Memory B cell (primary cell): ENCODE measurements at regions not wholly inside any gene's neighbourhood (a gene's known extent, or its start where the extent isn't known, plus 50 kb on each side); places are given as distances from the start of the nearest gene placed in this dataset.

Experiments used
- ATAC-seq: fragments of 150-1000 bp; cut with Tn5 transposase; 2 replicates; pipeline ENCODE4 v1.10.0; 2021; ENCODE audit warnings: low read depth, mild to moderate bottlenecking, moderate library complexity
- DNase-seq, 2 donors: peaks; one replicate each; pipeline ENCODE4 v3.0.0; 2022; ENCODE audit warnings: low spot score in 2 of 2
- H3K27ac Mint-ChIP-seq: one replicate; pipeline ENCODE4 v1.8.0; 2022; ENCODE audit warnings: mild to moderate bottlenecking, moderate library complexity, mixed read lengths
- H3K27me3 Mint-ChIP-seq: one replicate; pipeline ENCODE4 v1.8.0; 2022; ENCODE audit warnings: mixed read lengths
- H3K36me3 Mint-ChIP-seq: one replicate; pipeline ENCODE4 v1.8.0; 2022; ENCODE audit warnings: mild to moderate bottlenecking, mixed read lengths
- H3K4me1 Mint-ChIP-seq: one replicate; pipeline ENCODE4 v1.8.0; 2022; ENCODE audit warnings: mixed read lengths
- H3K4me3 Mint-ChIP-seq: one replicate; pipeline ENCODE4 v1.8.0; 2022; ENCODE audit warnings: mild to moderate bottlenecking, moderate library complexity, mixed read lengths
- H3K9me3 Mint-ChIP-seq: one replicate; pipeline ENCODE4 v1.8.0; 2022; ENCODE audit warnings: mixed read lengths

GRCh38 chr11:116132273-116132978, 628.2 kb upstream of the CADM1 start:
- H3K4me1 Mint-ChIP-seq: no peaks in the 10 kb centered on the region
- H3K36me3 Mint-ChIP-seq: no peaks in the 10 kb centered on the region
- H3K27me3 Mint-ChIP-seq: no peaks in the 10 kb centered on the region
- DNase-seq (no peak), ATAC-seq (no peak)
- no peak overlapping the region for H3K4me3 Mint-ChIP-seq
- H3K27ac Mint-ChIP-seq: no peak overlapping the region
- no peaks in the 10 kb centered on the region for H3K9me3 Mint-ChIP-seq

- ATAC-seq (no peak), DNase-seq (no peak)
- peaks cover 2% of the 10 kb centered on the region for H3K27me3 Mint-ChIP-seq
- no peaks in the 10 kb centered on the region for H3K9me3 Mint-ChIP-seq
- no peaks in the 10 kb centered on the region for H3K4me1 Mint-ChIP-seq
- no peaks in the 10 kb centered on the region for H3K36me3 Mint-ChIP-seq
- no peak overlapping the region for H3K4me3 Mint-ChIP-seq
- no peak overlapping the region for H3K27ac Mint-ChIP-seq
These were observed 625.9 kb upstream of the CADM1 start for GRCh38 chr11:116130122-116130521.

GRCh38 chr11:116129456-116129855, 625.2 kb upstream of the CADM1 start:
- Mint-ChIP-seq H3K27me3 (peaks cover 2% of the 10 kb centered on the region), H3K9me3 (no peaks in the 10 kb centered on the region), H3K27ac (no peak overlapping the region), H3K36me3 (no peaks in the 10 kb centered on the region), H3K4me1 (no peaks in the 10 kb centered on the region), H3K4me3 (no peak overlapping the region)
- DNase-seq (no peak), ATAC-seq (no peak)

- Mint-ChIP-seq H3K9me3 (no peaks in the 10 kb centered on the region), H3K27me3 (peaks cover 2% of the 10 kb centered on the region)
- ATAC-seq: no peak
These were observed 622.3 kb upstream of the CADM1 start for GRCh38 chr11:116126562-116126961.

GRCh38 chr11:116124922-116125714, 620.9 kb upstream of the CADM1 start:
- DNase-seq (no peak), ATAC-seq (no peak)
- Mint-ChIP-seq H3K27ac (no peak overlapping the region), H3K9me3 (no peaks in the 10 kb centered on the region), H3K4me1 (no peaks in the 10 kb centered on the region), H3K36me3 (no peaks in the 10 kb centered on the region), H3K27me3 (peaks cover 2% of the 10 kb centered on the region), H3K4me3 (no peak overlapping the region)

More at GRCh38 chr11:116126562-116126961, 622.3 kb upstream of the CADM1 start:
- no peak overlapping the region for H3K4me3 Mint-ChIP-seq
- no peak overlapping the region for H3K27ac Mint-ChIP-seq
- DNase-seq: no peak
- H3K4me1 Mint-ChIP-seq: no peaks in the 10 kb centered on the region
- no peaks in the 10 kb centered on the region for H3K36me3 Mint-ChIP-seq

GRCh38 chr11:116123739-116124138, 619.5 kb upstream of the CADM1 start:
- Mint-ChIP-seq H3K36me3 (no peaks in the 10 kb centered on the region), H3K27me3 (peaks cover 5% of the 10 kb centered on the region), H3K4me3 (no peak overlapping the region), H3K27ac (no peak overlapping the region), H3K9me3 (peaks cover 2% of the 10 kb centered on the region), H3K4me1 (no peaks in the 10 kb centered on the region)
- ATAC-seq (no peak), DNase-seq (no peak)

- ATAC-seq (no peak), DNase-seq (no peak)
- Mint-ChIP-seq H3K36me3 (no peaks in the 10 kb centered on the region), H3K9me3 (peaks cover 2% of the 10 kb centered on the region), H3K4me3 (no peak overlapping the region), H3K27ac (no peak overlapping the region), H3K27me3 (peaks cover 11% of the 10 kb centered on the region), H3K4me1 (no peaks in the 10 kb centered on the region)
These were observed 618.7 kb upstream of the CADM1 start for GRCh38 chr11:116122697-116123472.

- H3K9me3 Mint-ChIP-seq: peaks cover 2% of the 10 kb centered on the region
- no peak overlapping the region for H3K27ac Mint-ChIP-seq
- H3K4me3 Mint-ChIP-seq: no peak overlapping the region
- DNase-seq (no peak), ATAC-seq (no peak)
- peaks cover 10% of the 10 kb centered on the region for H3K27me3 Mint-ChIP-seq
- H3K36me3 Mint-ChIP-seq: no peaks in the 10 kb centered on the region
- no peaks in the 10 kb centered on the region for H3K4me1 Mint-ChIP-seq
These were observed 614.9 kb upstream of the CADM1 start for GRCh38 chr11:116119158-116119557.

GRCh38 chr11:116118138-116118470, 613.9 kb upstream of the CADM1 start:
- Mint-ChIP-seq H3K27me3 (peaks cover 12% of the 10 kb centered on the region), H3K9me3 (peaks cover 4% of the 10 kb centered on the region), H3K4me1 (no peaks in the 10 kb centered on the region), H3K4me3 (no peak overlapping the region), H3K36me3 (no peaks in the 10 kb centered on the region), H3K27ac (no peak overlapping the region)
- DNase-seq: no peak
- ATAC-seq: no peak

- no peak for ATAC-seq
- H3K4me1 Mint-ChIP-seq: no peaks in the 10 kb centered on the region
- no peak overlapping the region for H3K4me3 Mint-ChIP-seq
- no peaks in the 10 kb centered on the region for H3K36me3 Mint-ChIP-seq
- H3K27me3 Mint-ChIP-seq: peaks cover 14% of the 10 kb centered on the region
- no peak overlapping the region for H3K27ac Mint-ChIP-seq
- no peak for DNase-seq
- H3K9me3 Mint-ChIP-seq: peaks cover 4% of the 10 kb centered on the region
These were observed 613.3 kb upstream of the CADM1 start for GRCh38 chr11:116117331-116118137.

GRCh38 chr11:116115801-116116200, 611.6 kb upstream of the CADM1 start:
- Mint-ChIP-seq H3K36me3 (no peaks in the 10 kb centered on the region), H3K4me1 (no peaks in the 10 kb centered on the region), H3K9me3 (peaks cover 4% of the 10 kb centered on the region), H3K27me3 (peaks cover 15% of the 10 kb centered on the region), H3K27ac (no peak overlapping the region), H3K4me3 (no peak overlapping the region)
- DNase-seq: no peak
- no peak for ATAC-seq

- Mint-ChIP-seq H3K4me1 (no peaks in the 10 kb centered on the region), H3K4me3 (no peak overlapping the region), H3K9me3 (peaks cover 4% of the 10 kb centered on the region), H3K36me3 (no peaks in the 10 kb centered on the region), H3K27me3 (peaks cover 16% of the 10 kb centered on the region), H3K27ac (no peak overlapping the region)
- ATAC-seq: no peak
- no peak for DNase-seq
These were observed 610.0 kb upstream of the CADM1 start for GRCh38 chr11:116114198-116114651.

- DNase-seq: no peak
- no peaks in the 10 kb centered on the region for H3K4me1 Mint-ChIP-seq
- no peak for ATAC-seq
- H3K4me3 Mint-ChIP-seq: no peak overlapping the region
- peaks cover 2% of the 10 kb centered on the region for H3K9me3 Mint-ChIP-seq
- H3K36me3 Mint-ChIP-seq: no peaks in the 10 kb centered on the region
- peaks cover 12% of the 10 kb centered on the region for H3K27me3 Mint-ChIP-seq
- no peak overlapping the region for H3K27ac Mint-ChIP-seq
These were observed 608.1 kb upstream of the CADM1 start for GRCh38 chr11:116112087-116112935.
